Retinal pigment epithelial cell (primary cell): ENCODE measurements at regions not wholly inside any gene's neighbourhood (a gene's known extent, or its start where the extent isn't known, plus 50 kb on each side); places are given as distances from the start of the nearest gene placed in this dataset.

Source experiments
- DNase-seq: peaks from one replicate; pipeline ENCODE4 v3.0.0-alpha.2; 2010; ENCODE audit warnings: low read depth
- H3K4me3 ChIP-seq: 2 replicates; pipeline ENCODE4 v1.5.1; 2011; ENCODE audit warnings: mild to moderate bottlenecking, low read length, control low read depth, moderate library complexity
- TF ChIP-seq, protein P1 (sequence below): conservative IDR thresholded peaks from 2 replicates; pipeline ENCODE4 v1.5.1; 2011; ENCODE audit warnings: low read depth, low read length, control low read depth, inconsistent platforms

GRCh38 chr10:60542657-60543056 is 153.0 kb upstream of the ANK3 start:
- no peak for DNase-seq
- TF ChIP-seq, protein P1, sequence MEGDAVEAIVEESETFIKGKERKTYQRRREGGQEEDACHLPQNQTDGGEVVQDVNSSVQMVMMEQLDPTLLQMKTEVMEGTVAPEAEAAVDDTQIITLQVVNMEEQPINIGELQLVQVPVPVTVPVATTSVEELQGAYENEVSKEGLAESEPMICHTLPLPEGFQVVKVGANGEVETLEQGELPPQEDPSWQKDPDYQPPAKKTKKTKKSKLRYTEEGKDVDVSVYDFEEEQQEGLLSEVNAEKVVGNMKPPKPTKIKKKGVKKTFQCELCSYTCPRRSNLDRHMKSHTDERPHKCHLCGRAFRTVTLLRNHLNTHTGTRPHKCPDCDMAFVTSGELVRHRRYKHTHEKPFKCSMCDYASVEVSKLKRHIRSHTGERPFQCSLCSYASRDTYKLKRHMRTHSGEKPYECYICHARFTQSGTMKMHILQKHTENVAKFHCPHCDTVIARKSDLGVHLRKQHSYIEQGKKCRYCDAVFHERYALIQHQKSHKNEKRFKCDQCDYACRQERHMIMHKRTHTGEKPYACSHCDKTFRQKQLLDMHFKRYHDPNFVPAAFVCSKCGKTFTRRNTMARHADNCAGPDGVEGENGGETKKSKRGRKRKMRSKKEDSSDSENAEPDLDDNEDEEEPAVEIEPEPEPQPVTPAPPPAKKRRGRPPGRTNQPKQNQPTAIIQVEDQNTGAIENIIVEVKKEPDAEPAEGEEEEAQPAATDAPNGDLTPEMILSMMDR, result no peak
- no peak overlapping the region for H3K4me3 ChIP-seq

GRCh38 chr10:60541451-60541850 is 151.8 kb upstream of the ANK3 start:
- H3K4me3 ChIP-seq, result no peak overlapping the region
- TF ChIP-seq, protein P1, result no peak
- no peak for DNase-seq

DNA sequence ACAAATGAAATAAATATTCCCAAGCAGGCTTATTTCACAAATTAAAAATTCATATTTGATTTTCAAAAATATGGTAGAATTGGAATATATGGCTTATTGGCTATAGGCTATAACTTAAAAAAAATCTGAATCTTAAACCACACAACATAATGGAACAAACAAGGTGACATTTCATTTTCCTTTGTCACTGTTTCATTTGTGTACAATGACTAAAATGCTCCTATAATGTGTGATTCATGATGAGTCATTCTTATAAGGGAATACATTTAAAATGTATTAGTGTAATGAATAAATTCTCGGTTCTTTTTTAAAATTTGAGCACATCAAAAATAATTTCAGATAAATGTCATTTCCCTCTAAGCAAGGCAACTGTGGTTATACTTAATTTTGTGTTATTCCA is 148.0 kb upstream of the ANK3 start:
- TF ChIP-seq, protein P1, result no peak
- H3K4me3 ChIP-seq, result no peak overlapping the region
- DNase-seq, result no peak

DNA sequence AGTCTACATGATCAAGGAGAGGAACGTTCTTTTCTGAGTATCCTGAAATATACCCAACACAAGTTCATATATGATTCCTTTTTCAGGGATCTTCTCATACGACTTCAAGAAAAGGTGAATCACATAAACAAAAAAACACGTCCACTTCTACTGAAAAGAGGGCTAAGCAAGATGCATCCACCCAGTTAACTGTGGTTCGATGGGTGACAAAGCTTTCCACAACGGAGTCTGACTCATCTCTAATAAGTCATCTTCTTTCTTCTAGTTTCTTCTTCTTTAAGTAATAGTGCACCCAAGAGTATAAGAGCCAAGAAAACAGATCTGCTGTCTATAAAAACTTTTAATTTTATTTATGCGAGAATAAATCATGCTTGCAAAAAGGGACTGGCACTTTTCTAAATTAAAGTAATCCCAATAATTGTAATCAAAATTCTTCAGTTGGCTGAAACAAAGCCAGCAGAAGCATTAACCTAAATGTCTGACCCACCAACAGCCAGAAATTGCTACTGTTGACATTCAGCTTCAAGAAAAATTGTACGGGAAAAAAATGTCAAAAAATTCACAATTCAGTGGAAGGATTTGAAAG is 146.9 kb upstream of the ANK3 start:
- TF ChIP-seq, protein P1, result no peak

DNA sequence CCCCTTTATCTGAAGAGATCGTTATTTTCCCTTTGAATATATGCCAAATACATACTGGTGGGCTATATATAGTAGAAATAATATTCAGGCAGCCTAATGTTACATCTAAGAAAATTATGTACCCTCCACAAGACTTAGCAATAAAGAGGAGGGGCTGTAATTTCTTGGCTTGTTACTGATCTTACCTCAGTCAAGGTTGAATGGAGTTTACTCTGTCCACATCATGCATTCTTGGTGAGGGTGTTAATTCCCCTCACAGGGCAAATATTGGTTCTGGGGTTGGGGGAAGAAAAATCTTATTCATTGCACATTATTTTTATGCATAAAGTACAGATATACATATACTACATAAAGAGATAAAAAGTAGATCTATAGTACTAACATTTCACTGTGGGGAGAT is 145.8 kb upstream of the ANK3 start:
- DNase-seq, result no peak
- TF ChIP-seq, protein P1, result no peak
- no peak overlapping the region for H3K4me3 ChIP-seq

More for the DNA sequence above, 146.9 kb upstream of the ANK3 start:
- no peak for DNase-seq
- no peak overlapping the region for H3K4me3 ChIP-seq

DNA sequence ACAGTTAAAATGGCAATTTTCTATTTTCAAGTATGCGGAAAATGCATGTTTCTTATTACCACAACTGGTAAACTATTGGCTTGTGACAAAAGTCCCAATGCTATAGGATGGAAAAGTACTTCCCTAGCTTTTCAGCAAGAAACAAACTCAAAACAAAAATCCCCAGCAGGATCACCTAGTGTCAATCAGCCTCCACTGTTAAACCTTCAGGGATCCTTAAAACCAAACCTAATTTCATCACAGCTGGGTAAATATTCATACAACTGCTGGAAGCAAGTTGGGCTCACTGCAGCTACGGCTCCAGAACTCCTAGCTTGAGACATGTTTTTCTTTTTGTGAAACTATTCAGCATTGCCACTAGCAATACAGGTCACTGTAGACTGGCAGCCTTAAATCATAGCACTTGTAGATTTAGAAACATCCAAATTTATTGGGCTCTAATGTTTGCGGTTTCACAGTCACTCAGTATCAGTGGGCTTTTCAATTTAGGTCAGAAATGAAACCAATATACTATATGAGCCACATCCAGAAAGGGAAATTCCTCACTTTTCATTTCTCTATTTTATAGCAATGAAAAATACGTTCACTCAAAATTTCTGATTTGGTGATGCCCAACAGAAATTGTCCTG is 145.2 kb upstream of the ANK3 start:
- DNase-seq, result no peak
- TF ChIP-seq, protein P1, result no peak
- H3K4me3 ChIP-seq, result no peak overlapping the region

GRCh38 chr10:60532696-60533468 is 143.2 kb upstream of the ANK3 start:
- H3K4me3 ChIP-seq, result no peak overlapping the region
- no peak for DNase-seq
- TF ChIP-seq, protein P1, result no peak
